NCI-H510A (cell line): ENCODE measurements at regions not wholly inside any gene's neighbourhood (a gene's known extent, or its start where the extent isn't known, plus 50 kb on each side); places are given as distances from the start of the nearest gene placed in this dataset.
A peak's percentile ranks its signal among the peaks of the same experiment; 100 is the strongest.

ENCODE experiments used
- DNase-seq: peaks from one replicate; lab custom pipeline; 2025; lab: John Stamatoyannopoulos, UW

DNA sequence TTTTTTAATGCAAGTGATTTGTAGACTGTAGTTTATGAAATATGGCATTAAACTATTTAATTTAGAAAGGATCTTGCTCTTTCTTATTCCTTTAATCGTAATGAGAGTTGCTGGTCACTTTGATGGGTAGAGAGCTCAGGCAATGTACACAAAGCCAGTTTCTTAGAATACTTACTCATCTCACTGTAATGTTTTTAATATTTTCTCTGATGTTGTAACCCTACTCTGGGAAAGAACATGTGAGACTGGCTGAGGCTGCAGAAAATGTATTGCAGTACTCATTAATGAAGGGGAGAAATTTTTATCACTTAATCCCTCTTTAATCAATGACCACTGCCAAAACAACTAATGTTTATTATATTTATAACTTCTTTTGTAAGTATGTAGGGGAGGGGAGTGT, 479.4 kb upstream of the KCNMB2 start:
- no peak for DNase-seq

DNA sequence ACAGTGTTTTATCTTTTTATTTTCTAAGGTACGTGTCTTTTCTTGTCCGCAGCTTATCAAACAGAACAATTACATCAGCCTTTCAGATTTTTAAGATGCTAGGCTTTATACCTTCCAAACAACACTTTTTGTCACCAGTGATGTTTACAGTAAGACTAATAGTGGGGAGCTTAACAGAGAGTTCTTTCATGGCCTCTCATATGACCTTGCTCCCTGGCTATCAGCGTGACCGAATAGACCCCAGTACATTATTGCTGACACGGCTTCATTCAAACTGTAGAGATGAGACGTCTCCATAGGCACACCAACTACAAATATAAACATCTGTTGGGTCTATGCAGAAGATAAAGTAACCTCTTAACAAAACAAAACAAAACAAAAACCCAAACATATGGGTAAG, 477.6 kb upstream of the KCNMB2 start:
- DNase-seq, result no peak

DNA sequence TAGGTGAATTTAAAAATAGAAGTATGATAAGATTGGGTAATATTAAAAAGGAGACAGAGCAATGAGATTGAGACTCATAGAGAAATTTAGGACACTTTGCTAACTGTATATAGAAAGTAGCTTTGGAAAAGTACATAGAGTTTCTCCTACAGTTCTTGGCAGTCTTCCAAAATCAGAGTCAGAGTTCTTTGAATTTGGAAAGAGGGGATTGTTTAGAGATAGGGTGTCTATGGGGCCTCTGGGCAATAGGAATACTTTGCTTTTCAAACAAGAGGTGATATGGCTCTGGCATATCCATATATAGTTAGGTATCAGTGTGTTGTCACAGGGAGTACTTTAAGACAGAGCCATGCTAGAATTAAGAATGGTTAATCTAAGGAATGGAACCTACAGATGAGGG, 477.1 kb upstream of the KCNMB2 start:
- DNase-seq, result no peak

DNA sequence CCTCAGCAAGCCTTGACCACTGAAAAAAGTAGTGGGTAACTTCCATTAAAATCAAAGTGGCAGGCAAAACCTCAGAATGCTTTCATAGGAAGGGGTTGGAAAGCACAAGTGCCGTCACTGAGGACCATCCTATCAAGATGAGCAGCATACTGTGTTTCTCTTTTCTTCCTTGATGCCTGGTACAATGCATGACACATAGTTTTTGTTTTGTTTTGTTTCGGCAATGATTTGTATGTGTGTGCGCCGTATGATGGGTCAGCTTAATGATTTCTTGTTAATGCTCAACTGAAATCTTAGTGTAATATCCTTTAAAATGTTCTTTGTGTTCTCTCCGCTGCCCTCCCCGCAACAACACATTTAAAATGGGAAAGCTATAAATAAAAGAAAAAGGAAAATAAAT, 476.4 kb upstream of the KCNMB2 start:
- DNase-seq, result no peak

DNA sequence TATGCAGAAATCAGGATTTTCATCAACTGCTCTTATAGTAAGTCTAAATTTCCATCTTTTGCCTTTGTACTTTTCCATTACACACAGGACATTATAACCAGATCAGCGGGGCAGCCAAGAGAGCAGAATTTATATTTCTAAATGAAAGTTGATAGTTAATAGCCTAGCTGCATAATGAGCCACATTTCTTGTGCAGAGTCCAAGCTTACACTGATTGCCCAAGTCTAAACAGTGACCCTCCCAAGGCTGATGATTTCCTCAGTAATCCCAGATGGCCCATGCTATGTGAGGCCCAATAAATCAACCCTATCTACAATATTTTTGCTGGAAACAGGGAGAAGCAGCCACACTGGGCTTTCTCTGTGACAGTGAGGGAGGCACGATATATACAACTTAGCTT, 475.8 kb upstream of the KCNMB2 start:
- DNase-seq, result no peak

DNA sequence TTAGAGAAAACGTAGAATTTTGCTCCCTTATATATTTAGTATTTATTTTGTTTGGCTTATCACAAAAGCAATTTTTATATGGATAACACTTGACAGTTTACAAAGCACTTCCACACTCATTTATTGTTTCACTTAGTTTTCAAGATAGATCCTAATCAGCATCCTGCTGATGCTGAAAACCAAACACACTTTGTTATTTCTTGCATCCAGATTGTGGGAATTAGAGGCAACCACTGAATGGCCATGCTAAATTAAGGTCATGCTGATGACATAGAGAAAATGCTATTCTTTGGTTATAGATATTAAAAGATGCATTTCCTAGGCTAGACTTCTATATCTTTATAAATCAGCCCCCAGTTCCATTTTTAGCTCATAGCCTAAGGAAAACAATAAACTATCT, 474.1 kb upstream of the KCNMB2 start:
- DNase-seq, result no peak

DNA sequence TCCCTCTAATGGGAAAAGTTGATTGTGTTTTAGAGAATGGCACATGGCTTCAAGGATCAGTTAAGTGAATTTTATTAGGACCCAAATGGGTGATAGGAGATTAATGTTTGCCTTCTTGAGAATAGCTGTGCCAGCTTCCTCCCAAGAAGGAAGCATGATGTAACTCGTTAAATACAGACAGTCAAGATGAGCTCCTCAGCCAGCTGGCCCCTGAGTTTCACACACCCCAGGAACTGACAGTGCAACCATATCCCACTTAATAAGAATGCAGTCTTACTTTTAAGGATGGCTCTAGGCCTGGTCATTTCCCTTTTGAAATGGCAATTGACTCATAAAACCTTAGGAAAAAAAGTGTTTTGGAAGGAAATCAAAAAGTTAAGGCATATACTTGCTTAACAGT, 472.8 kb upstream of the KCNMB2 start:
- DNase-seq, result no peak

DNA sequence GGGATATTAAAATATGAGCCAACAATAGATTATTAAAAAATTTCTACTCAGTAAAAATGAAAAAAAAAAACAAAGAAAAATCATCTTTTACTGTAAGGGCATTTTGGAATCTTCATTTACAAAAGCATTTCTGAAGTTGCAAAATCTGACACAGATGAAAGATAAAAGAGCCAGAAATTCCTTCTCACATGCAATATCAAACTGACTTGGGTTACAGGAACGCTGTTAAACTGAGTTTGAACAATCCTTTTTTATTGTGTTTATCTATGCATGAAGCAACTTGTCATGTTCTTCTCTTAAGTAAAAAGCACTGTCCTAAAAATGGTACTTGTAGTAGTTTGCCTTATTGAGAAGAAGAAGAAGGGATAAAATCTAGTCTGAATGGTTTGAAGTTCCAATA, 468.5 kb upstream of the KCNMB2 start:
- DNase-seq, result no peak

DNA sequence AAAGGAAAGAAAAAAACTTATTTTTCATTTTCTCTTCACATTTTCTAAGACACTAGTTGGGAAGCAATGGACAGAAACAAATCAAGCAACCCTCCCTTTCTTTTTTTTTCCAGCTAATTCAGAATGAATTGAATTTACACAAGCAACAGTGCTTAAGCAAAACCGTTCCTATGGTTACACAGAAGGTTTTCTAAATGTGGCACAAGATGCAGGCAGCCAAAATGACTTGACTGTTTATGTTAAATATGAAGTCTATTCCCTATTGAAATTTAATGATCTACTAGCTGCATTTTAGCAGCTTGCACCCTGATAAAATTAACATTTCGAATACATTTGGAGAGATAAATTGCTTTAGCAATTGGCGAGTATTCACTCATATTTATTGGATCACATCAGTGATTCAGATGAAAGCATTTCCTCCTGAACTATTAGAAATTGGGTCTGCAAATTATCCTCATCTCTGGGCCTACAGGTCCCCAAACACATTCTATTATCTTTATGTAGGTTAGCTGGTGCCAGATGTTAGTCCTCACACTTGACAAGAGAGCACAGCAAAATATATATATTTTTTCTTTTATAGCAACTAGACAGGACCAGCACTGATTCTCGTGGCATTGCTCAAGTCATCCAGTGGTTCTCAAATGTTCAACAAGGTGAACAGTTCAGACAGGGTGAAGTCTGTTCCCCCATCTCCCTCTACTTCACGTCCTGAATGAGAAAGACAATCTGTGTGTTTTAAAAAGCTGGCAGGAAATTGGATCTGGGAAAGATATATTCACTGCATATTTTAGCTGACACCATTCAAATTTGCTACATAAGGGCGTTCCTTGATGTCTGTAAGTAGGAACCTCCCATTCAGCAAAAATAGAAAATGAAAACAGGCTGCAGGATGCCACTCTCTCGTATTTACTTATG, 463.6 kb upstream of the KCNMB2 start:
- no peak for DNase-seq

DNA sequence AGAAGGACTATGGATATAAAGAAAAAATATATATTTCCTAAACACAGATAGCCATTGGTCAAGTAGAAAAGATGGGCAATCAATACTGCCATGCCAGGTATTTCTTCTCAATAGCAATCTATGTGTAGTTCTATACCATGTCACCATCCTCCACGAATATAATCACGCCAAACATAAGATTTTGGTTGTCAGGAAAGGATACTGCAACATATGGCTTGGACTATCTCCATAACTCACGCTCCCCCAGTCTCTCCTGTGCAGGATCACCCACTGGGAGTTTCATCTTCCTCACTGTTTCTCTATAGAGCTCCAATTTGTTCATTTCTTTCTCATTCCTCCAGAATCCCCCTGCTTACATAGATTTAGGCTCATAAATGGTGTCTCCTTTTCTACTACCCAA, 462.9 kb upstream of the KCNMB2 start:
- no peak for DNase-seq

DNA sequence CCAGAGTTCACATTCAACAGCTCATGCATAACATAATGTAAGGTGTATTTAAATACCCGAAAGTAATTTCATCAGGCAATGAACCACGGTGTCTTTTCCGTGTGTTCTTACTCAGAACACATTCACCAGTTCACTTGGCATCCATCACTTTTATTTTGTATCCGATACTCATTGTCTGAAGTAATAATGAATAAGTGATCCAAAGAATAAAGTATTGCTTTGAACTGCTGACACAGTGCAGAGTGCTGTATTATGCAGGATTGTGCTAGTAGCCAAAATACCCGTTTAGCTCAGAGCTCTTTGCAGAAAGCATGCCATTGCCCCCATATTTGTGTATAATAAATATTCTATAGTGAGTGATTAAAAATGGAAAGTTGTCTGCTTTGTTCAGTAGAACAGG, 460.9 kb upstream of the KCNMB2 start:
- DNase-seq, result no peak

DNA sequence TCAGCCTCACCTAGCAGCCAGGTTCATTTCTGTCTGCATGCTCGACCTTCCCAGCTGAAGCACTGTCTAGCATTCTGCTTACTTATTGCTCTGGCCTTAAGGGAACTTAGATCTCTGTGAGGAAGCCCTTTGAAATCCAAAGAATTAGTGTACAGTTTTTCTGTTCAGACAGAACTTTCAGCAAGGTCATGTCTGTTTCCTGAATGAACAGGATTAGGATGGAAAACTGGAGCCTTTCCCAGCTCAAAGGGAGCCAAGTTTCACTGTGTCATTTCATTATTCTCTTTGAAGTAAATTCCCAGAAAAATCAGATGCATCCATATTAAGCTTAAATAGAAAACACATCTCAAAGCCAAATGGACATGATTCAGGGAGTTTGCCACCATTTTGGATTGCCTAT, 457.3 kb upstream of the KCNMB2 start:
- DNase-seq, result no peak

DNA sequence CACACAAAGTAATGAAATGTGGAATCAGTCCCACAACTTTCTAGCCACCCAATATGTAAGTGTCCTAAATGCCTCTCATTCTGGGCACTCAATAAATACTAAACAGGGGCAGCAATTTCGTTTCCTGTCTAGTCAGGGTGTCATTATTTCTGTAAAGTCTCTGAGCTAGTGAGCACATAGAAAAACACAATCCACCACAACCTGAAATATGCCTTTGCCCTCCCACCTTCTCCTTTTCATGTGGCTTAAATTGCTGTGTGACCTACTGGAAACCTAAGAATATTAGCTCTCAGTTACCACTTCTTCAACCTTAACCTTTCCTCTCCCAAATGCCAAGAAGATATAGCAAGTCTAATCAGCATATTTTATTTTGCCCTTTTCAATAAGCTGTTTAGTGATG, 456.3 kb upstream of the KCNMB2 start:
- no peak for DNase-seq

DNA sequence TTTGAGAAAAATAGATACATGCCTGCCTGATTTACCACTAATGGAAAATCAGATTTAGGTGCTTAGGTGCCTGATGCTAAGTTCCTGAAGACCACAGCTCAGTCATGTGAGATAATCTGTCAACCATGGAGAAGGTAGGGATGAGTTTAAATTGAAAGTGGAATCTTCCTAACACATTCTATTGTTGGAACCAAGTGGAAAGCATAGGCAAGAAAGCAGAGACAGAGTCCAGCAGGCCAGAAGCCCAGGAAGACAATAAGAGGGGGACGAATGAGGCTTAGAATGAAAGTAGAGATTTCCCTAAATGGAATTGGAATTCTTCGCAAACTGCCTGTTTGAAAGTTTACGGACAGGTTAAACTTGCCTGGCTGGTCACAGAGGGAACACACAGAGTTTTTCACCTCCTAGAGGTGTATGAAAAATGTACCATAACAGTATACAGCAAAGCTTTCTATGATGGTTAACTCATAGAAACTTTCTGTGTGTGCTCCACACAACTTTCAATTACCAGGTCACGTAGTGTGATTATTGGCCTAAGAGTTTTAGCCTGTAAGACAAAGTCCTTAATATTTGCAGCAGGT, 453.8 kb upstream of the KCNMB2 start:
- DNase-seq, result no peak

DNA sequence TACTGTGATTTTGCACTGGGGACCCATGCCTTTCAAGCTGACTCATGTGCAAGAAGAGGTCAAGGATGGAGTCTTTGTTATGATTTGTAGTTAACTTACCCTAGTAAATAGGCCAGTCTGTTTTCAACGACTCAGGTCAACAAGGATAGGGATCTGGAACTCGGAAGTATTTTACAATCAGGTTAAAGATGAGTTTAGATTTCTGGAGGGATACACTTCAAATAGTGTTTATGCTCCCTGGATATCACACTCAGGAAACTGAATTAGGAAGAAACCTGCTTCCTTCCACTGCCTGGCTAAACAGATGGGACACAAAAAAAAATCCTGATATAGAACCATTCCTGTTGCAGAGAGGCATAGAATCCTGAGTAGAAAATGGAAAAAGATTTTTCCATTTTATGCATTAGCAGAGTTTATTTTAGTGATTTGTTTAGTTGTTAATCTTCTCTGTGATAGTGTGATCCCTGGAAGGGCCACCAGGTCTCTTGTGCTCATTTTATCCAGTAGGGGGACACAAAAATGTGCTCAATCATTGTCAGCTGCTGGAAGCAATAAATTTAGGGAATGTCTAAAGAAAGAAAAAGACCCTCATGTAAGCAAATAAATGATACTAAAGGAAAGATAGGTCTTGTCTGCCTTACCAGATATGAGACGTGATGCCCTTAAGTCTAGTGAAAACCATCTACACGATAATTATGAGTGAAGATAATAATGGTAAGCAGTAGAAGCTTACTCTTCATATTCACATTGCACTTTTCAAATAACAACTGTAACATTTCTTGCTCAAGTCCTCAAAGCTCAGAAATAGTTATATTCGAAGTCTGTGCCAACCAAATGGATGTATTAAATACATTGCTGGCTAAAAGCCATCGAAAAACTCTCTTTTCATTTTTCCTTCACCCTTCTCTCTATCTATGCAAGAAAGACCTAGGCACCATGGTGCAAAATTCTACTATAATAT, 452.1 kb upstream of the KCNMB2 start:
- no peak for DNase-seq

DNA sequence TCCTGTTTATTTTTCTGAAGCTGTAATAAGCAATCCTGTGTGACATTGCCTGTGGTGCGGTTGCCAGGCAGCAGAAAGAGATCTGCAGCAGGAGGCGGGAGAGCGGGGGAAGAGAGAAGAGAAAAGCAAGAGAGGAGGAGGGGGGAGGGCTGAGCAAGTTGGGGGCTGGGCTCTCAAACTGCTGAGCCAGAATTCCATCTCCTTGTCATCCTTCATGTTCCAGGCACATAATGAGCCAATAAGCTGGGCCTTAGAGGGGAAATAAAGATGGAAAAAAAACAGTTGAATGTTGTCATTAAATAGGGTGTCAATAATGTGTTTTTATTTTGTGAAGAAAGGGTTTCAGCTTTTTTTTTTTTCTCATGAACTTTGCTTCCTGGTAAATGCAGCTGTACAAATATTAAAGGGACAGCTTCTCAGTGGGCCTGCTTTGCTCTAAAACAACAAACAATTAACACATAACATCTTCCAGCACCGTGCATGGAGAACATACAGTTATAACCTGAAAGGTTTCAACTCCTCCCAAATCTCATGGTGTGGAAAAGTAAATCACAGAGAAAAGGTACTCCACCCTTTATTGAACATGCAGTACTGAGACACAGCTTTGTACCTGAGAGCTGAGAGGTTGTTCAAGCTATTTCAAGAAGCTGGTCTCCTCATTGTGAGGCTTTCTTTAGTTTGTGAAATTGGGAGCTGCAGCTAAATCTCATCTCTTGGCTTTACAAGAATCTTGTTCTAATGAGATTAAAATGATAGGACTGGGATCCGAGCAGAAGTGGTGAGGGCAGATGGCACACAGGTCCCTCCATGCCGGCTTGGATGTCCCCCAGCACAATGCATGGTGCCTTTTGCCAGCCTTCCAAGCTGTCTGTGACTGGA, 451.1 kb upstream of the KCNMB2 start:
- peak; percentile 92 for DNase-seq

DNA sequence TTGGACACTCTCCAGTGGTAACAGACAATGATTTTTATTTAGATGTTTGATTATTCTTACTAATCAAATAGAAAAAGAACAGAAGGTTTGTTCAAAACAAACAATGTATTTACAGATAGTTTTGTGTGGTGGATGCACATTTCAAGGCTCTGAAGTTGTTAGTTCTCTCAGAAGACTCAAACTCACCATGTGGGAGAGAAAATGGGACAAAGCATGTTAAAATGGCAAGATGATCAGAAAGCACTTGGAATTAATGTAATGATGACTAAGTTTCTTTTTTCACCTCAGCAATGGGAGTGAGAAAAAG, 450.5 kb upstream of the KCNMB2 start:
- DNase-seq, result no peak

DNA sequence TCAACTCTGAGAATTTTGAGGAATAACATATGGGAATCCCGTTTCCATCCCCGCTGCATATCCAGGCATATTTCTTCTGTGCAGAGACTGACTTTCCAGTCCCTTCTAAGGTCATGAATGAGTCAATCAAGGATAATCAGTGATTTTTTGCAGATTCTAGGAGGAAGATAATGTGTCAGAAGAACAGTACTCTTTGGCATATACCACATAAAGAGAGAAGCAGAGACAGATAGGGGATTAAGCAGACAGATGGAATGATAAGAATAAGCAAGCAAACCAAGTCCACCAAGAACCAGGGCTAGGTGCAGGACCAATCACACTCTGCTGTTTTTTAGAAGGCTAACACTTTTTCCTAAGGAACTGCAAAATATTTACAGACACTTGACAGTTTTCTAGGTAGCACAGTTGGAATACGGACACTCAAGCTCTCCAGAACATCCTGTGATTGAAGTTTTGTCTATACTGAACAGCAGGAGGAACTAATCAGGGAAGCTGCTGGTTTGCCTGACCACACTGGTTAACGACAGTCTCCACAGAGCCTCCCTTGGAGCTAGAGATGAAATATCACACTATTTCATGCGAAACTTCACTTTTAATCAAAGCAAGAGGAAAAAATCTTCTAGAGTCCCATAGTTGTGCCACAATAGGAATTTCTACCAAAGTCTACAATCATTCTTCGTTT, 450.0 kb upstream of the KCNMB2 start:
- DNase-seq, result no peak

DNA sequence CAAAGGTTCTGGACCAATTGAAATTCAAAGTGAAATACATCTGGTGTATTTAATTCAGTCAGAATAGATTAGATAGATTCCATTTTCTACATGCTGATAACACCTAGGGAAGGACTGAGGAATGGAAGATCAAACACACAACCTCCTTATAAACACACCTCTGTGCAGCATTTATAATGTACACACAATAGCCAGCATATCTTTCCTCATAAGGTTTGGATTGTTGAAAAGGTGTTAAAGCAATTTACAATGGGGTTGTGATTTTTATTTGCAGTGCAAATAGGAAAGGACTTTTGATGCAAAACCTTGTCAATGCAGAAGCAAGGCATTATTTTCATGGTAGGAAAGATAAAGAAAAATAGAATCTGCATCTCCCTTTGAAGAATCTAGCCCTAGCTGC, 448.9 kb upstream of the KCNMB2 start:
- DNase-seq, result no peak

DNA sequence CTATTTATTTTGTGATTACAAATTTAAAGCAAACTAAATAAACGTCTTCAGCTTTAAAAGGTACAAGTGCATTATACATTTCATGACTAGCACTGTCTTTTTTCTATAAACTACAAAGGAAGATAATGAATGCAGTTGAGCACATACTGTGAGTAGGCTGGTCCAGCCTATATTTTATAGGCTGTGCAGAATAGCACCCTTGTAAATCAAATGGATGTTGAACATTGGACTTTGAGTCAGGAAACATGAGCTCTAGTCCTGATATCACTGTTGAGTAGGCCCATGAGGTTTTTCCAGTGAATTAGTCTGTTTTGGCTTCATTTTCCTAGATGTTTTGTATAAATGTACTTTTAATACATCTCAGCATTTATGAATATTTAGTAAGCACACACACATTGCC, 447.3 kb upstream of the KCNMB2 start:
- DNase-seq, result no peak

DNA sequence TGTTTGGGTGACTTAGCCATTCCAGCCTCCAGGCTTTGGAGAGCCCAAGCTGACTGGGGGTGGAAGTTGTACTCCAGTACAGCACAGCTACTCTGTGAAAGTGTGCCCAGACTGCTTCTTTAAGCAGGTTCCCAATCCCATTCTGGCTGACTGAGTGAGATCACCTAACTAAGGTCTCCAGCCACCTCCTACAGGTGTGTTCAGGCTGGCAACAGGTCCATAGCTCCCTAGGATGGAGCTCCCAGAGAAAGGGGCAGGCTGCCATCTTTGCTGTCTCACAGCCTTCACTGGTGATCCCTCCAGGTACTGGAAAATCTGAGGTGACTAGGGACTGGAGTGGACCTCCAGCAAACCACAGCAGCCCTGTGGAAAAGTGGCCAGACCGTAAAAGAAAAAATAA, 445.3 kb upstream of the KCNMB2 start:
- DNase-seq, result no peak
